ENCODE measurements at regions not wholly inside any gene's neighbourhood (a gene's known extent, or its start where the extent isn't known, plus 50 kb on each side); places are given as distances from the start of the nearest gene placed in this dataset.

- H3K4me1 ChIP-seq (ENCODE audit: control insufficient read depth, extremely low read depth, insufficient read depth, low read length) = peaks cover 2% of the 10 kb centered on the region
- peak overlapping the region; percentile 41 for H2AFZ ChIP-seq (ENCODE audit: low read length)
- H3K79me2 ChIP-seq (ENCODE audit: control insufficient read depth, insufficient read depth, low read length) = no peaks in the 10 kb centered on the region
- no peaks in the 10 kb centered on the region for H4K20me1 ChIP-seq (ENCODE audit: control insufficient read depth, extremely low read depth, insufficient read depth, low read length)
- no peak overlapping the region for H3K9ac ChIP-seq (ENCODE audit: insufficient read depth, low read length)
- H3K4me2 ChIP-seq (ENCODE audit: extremely low read depth, insufficient read depth, low read length) = no peak overlapping the region
- H3K36me3 ChIP-seq (ENCODE audit: control insufficient read depth, insufficient read depth, low read length) = no peaks in the 10 kb centered on the region
- no peak overlapping the region for H3K27ac ChIP-seq (ENCODE audit: insufficient read depth, low read length)
- TF ChIP-seq EZH2 (IDR thresholded peaks at IDR 0.05; ENCODE audit: low read length, missing control alignments) = no peak
- TF ChIP-seq, protein P1, sequence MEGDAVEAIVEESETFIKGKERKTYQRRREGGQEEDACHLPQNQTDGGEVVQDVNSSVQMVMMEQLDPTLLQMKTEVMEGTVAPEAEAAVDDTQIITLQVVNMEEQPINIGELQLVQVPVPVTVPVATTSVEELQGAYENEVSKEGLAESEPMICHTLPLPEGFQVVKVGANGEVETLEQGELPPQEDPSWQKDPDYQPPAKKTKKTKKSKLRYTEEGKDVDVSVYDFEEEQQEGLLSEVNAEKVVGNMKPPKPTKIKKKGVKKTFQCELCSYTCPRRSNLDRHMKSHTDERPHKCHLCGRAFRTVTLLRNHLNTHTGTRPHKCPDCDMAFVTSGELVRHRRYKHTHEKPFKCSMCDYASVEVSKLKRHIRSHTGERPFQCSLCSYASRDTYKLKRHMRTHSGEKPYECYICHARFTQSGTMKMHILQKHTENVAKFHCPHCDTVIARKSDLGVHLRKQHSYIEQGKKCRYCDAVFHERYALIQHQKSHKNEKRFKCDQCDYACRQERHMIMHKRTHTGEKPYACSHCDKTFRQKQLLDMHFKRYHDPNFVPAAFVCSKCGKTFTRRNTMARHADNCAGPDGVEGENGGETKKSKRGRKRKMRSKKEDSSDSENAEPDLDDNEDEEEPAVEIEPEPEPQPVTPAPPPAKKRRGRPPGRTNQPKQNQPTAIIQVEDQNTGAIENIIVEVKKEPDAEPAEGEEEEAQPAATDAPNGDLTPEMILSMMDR (conservative IDR thresholded peaks at IDR 0.05 in 1 of 2, IDR thresholded peaks at IDR 0.05 in 1 of 2; ENCODE audit: low read depth in 1 of 2, low read length in 2 of 2) = no peak
- H3K9me3 ChIP-seq (ENCODE audit: control insufficient read depth, insufficient read depth, low read depth, low read length) = no peaks in the 10 kb centered on the region
- H3K27me3 ChIP-seq (ENCODE audit: control insufficient read depth, insufficient read depth, low read length) = no peaks in the 10 kb centered on the region
- H3K4me3 ChIP-seq (replicated peaks in 1 of 4; ENCODE audit: control extremely low read depth in 1 of 4, insufficient read depth in 1 of 4, low read depth in 3 of 4, low read length in 4 of 4) = no peak overlapping the region
- DNase-seq (ENCODE audit: low read depth in 2 of 2) = peak in 1 of 2 donors; percentile 81
Measured at GRCh38 chr10:33661580-33662336, 327.3 kb upstream of the NRP1 start.

GRCh38 chr10:33660329-33660728 lies 325.9 kb upstream of the NRP1 start:
- Histone ChIP-seq H3K79me2 (ENCODE audit: control insufficient read depth, insufficient read depth, low read length) (no peaks in the 10 kb centered on the region), H3K4me3 (replicated peaks in 1 of 4; ENCODE audit: control extremely low read depth in 1 of 4, insufficient read depth in 1 of 4, low read depth in 3 of 4, low read length in 4 of 4) (no peak overlapping the region)
- TF ChIP-seq, protein P1 (conservative IDR thresholded peaks at IDR 0.05 in 1 of 2, IDR thresholded peaks at IDR 0.05 in 1 of 2; ENCODE audit: low read depth in 1 of 2, low read length in 2 of 2) = no peak
- TF ChIP-seq EZH2 (IDR thresholded peaks at IDR 0.05; ENCODE audit: low read length, missing control alignments) = no peak

GRCh38 chr10:33657913-33658312 lies 323.4 kb upstream of the NRP1 start:
- H3K27me3 ChIP-seq (ENCODE audit: control insufficient read depth, insufficient read depth, low read length) = no peaks in the 10 kb centered on the region
- no peak overlapping the region for H3K9ac ChIP-seq (ENCODE audit: insufficient read depth, low read length)
- peaks cover 2% of the 10 kb centered on the region for H3K4me1 ChIP-seq (ENCODE audit: control insufficient read depth, extremely low read depth, insufficient read depth, low read length)
- no peaks in the 10 kb centered on the region for H4K20me1 ChIP-seq (ENCODE audit: control insufficient read depth, extremely low read depth, insufficient read depth, low read length)
- no peak for DNase-seq (ENCODE audit: low read depth in 2 of 2)
- H3K4me2 ChIP-seq (ENCODE audit: extremely low read depth, insufficient read depth, low read length) = no peak overlapping the region
- no peak overlapping the region for H3K4me3 ChIP-seq (replicated peaks in 1 of 4; ENCODE audit: control extremely low read depth in 1 of 4, insufficient read depth in 1 of 4, low read depth in 3 of 4, low read length in 4 of 4)
- no peak overlapping the region for H2AFZ ChIP-seq (ENCODE audit: low read length)
- no peak overlapping the region for H3K27ac ChIP-seq (ENCODE audit: insufficient read depth, low read length)
- H3K9me3 ChIP-seq (ENCODE audit: control insufficient read depth, insufficient read depth, low read depth, low read length) = no peaks in the 10 kb centered on the region
- TF ChIP-seq EZH2 (IDR thresholded peaks at IDR 0.05; ENCODE audit: low read length, missing control alignments) = no peak
- TF ChIP-seq, protein P1 (conservative IDR thresholded peaks at IDR 0.05 in 1 of 2, IDR thresholded peaks at IDR 0.05 in 1 of 2; ENCODE audit: low read depth in 1 of 2, low read length in 2 of 2) = no peak
- H3K36me3 ChIP-seq (ENCODE audit: control insufficient read depth, insufficient read depth, low read length) = no peaks in the 10 kb centered on the region
- no peaks in the 10 kb centered on the region for H3K79me2 ChIP-seq (ENCODE audit: control insufficient read depth, insufficient read depth, low read length)

More at GRCh38 chr10:33660329-33660728, 325.9 kb upstream of the NRP1 start:
- no peaks in the 10 kb centered on the region for H4K20me1 ChIP-seq (ENCODE audit: control insufficient read depth, extremely low read depth, insufficient read depth, low read length)
- H2AFZ ChIP-seq (ENCODE audit: low read length) = no peak overlapping the region
- no peak overlapping the region for H3K27ac ChIP-seq (ENCODE audit: insufficient read depth, low read length)
- H3K9ac ChIP-seq (ENCODE audit: insufficient read depth, low read length) = no peak overlapping the region
- no peaks in the 10 kb centered on the region for H3K9me3 ChIP-seq (ENCODE audit: control insufficient read depth, insufficient read depth, low read depth, low read length)
- no peak for DNase-seq (ENCODE audit: low read depth in 2 of 2)
- no peaks in the 10 kb centered on the region for H3K27me3 ChIP-seq (ENCODE audit: control insufficient read depth, insufficient read depth, low read length)
- no peak overlapping the region for H3K4me2 ChIP-seq (ENCODE audit: extremely low read depth, insufficient read depth, low read length)
- no peaks in the 10 kb centered on the region for H3K36me3 ChIP-seq (ENCODE audit: control insufficient read depth, insufficient read depth, low read length)
- peaks cover 2% of the 10 kb centered on the region for H3K4me1 ChIP-seq (ENCODE audit: control insufficient read depth, extremely low read depth, insufficient read depth, low read length)
